ENCODE measurements at regions not wholly inside any gene's neighbourhood (a gene's known extent, or its start where the extent isn't known, plus 50 kb on each side); places are given as distances from the start of the nearest gene placed in this dataset.
"Not testable (repeated sequence)": the region's sequence is repeated elsewhere in the genome, so short reads cannot be mapped to it uniquely, and the experiment has no call there.

- in situ Hi-C loops (cut with MboI; ENCODE audit: low sequenced_read_pairs); POLR2A ChIA-PET (ENCODE audit: unreplicated experiment): not testable (repeated sequence)
Measured at GRCh38 chr15:101961263-101961662, 149.3 kb downstream of the OR4F15 start.

GRCh38 chr15:101961765-101962164, 149.8 kb downstream of the OR4F15 start:
- H3K4me2 ChIP-seq (ENCODE audit: low read depth, low read length); H4K5ac ChIP-seq (ENCODE audit: low read depth, low read length); dilution Hi-C loops (cut with HindIII; ENCODE audit: low sequenced_read_pairs, unreplicated experiment); ATAC-seq (ENCODE audit: low read depth); H2AK9ac ChIP-seq (replicated peaks; ENCODE audit: low read depth, low read length, poor library complexity); H3K4ac ChIP-seq (ENCODE audit: low read depth, low read length); H3K4me1 ChIP-seq (ENCODE audit: control insufficient read depth, insufficient read depth, low read length); H3K9me1 ChIP-seq (ENCODE audit: insufficient read depth, low read length); H2BK15ac ChIP-seq (ENCODE audit: low read depth, low read length); POLR2A ChIA-PET (ENCODE audit: unreplicated experiment); H3K56ac ChIP-seq (ENCODE audit: extremely low read depth, insufficient read depth, low read length); H3K18ac ChIP-seq (ENCODE audit: low read depth, low read length); H2BK120ac ChIP-seq (ENCODE audit: low read depth, low read length); H2AK5ac ChIP-seq (ENCODE audit: low read depth, low read length); H2BK20ac ChIP-seq (ENCODE audit: low read depth, low read length); H3K9me3 ChIP-seq (ENCODE audit: control insufficient read depth, insufficient read depth, low read length); DNase-seq; in situ Hi-C loops (cut with MboI; ENCODE audit: low sequenced_read_pairs); intact Hi-C loops (cut with micrococcal nuclease); H3K14ac ChIP-seq (replicated peaks; ENCODE audit: low read depth, low read length); CTCF ChIA-PET; H3K27me3 ChIP-seq (ENCODE audit: control insufficient read depth, insufficient read depth, low read length); H3K36me3 ChIP-seq (ENCODE audit: control insufficient read depth, insufficient read depth, low read length); BruUV-seq (replicated peaks); H3K23ac ChIP-seq (ENCODE audit: low read depth, low read length); H4K20me1 ChIP-seq (ENCODE audit: insufficient read depth, low read length); H2BK5ac ChIP-seq (ENCODE audit: low read depth, low read length, poor library complexity, severe bottlenecking); H2AFZ ChIP-seq (replicated peaks; ENCODE audit: low read length, poor library complexity); H4K91ac ChIP-seq (ENCODE audit: insufficient read depth, low read depth, low read length); H4K8ac ChIP-seq (ENCODE audit: low read depth in 2 of 2, low read length in 2 of 2): not testable (repeated sequence)
- peaks cover 4 to 13% of the 10 kb centered on the region in 2 experiments for H3K79me1 ChIP-seq (ENCODE audit: low read depth in 1 of 2, low read length in 2 of 2)
- peak overlapping the region; percentile 70; the same call in 1 of the 2 replicates for H3K9ac ChIP-seq (ENCODE audit: low read depth, low read length)
- H3K27ac ChIP-seq (ENCODE audit: insufficient read depth, low read length) = peak overlapping the region; percentile 74
- no CpG with 5 or more reads among the region's 41 CpGs for WGBS, 2 experiments (ENCODE audit: extremely low coverage in 2 of 2, insufficient read length in 1 of 2)
- H3K4me3 ChIP-seq (ENCODE audit: insufficient read depth, low read depth, low read length) = peak overlapping the region; percentile 67

More at GRCh38 chr15:101961263-101961662, 149.3 kb downstream of the OR4F15 start:
- H3K4me1 ChIP-seq (ENCODE audit: control insufficient read depth, insufficient read depth, low read length); BruUV-seq (replicated peaks); H2AK9ac ChIP-seq (replicated peaks; ENCODE audit: low read depth, low read length, poor library complexity); H2AFZ ChIP-seq (replicated peaks; ENCODE audit: low read length, poor library complexity); dilution Hi-C loops (cut with HindIII; ENCODE audit: low sequenced_read_pairs, unreplicated experiment); CTCF ChIA-PET; H3K4me2 ChIP-seq (ENCODE audit: low read depth, low read length); H3K56ac ChIP-seq (ENCODE audit: extremely low read depth, insufficient read depth, low read length); H3K9ac ChIP-seq (ENCODE audit: low read depth, low read length); H3K23ac ChIP-seq (ENCODE audit: low read depth, low read length); H4K8ac ChIP-seq (ENCODE audit: low read depth in 2 of 2, low read length in 2 of 2); H2BK120ac ChIP-seq (ENCODE audit: low read depth, low read length); H3K18ac ChIP-seq (ENCODE audit: low read depth, low read length); H2BK15ac ChIP-seq (ENCODE audit: low read depth, low read length); H3K27ac ChIP-seq (ENCODE audit: insufficient read depth, low read length); H4K5ac ChIP-seq (ENCODE audit: low read depth, low read length); H4K91ac ChIP-seq (ENCODE audit: insufficient read depth, low read depth, low read length); H3K9me1 ChIP-seq (ENCODE audit: insufficient read depth, low read length); H3K36me3 ChIP-seq (ENCODE audit: control insufficient read depth, insufficient read depth, low read length); H2BK20ac ChIP-seq (ENCODE audit: low read depth, low read length); H2AK5ac ChIP-seq (ENCODE audit: low read depth, low read length); H4K20me1 ChIP-seq (ENCODE audit: insufficient read depth, low read length); DNase-seq; H3K4me3 ChIP-seq (ENCODE audit: insufficient read depth, low read depth, low read length); H3K27me3 ChIP-seq (ENCODE audit: control insufficient read depth, insufficient read depth, low read length); H3K14ac ChIP-seq (replicated peaks; ENCODE audit: low read depth, low read length); H3K4ac ChIP-seq (ENCODE audit: low read depth, low read length); H2BK5ac ChIP-seq (ENCODE audit: low read depth, low read length, poor library complexity, severe bottlenecking); ATAC-seq (ENCODE audit: low read depth); intact Hi-C loops (cut with micrococcal nuclease); H3K9me3 ChIP-seq (ENCODE audit: control insufficient read depth, insufficient read depth, low read length): not testable (repeated sequence)
- peaks cover 4 to 13% of the 10 kb centered on the region in 2 experiments for H3K79me1 ChIP-seq (ENCODE audit: low read depth in 1 of 2, low read length in 2 of 2)
- no CpG with 5 or more reads among the region's 48 CpGs for WGBS, 2 experiments (ENCODE audit: extremely low coverage in 2 of 2, insufficient read length in 1 of 2)

All from IMR-90 (cell line).